OCI-LY3 (cell line): ENCODE measurements at regions not wholly inside any gene's neighbourhood (a gene's known extent, or its start where the extent isn't known, plus 50 kb on each side); places are given as distances from the start of the nearest gene placed in this dataset.

Source experiments
- H2AFZ ChIP-seq: fragments of 200-600, 300-600 bp; shearing (Covaris generic); 2 replicates; pipeline ENCODE4 v1.6.0; 2014; ENCODE audit warnings: antibody characterized with exemption, low read depth, low read length
- H3K27ac ChIP-seq: fragments of 200-600, 300-600 bp; sonication (generic); 2 replicates; pipeline ENCODE4 v1.5.1; 2014; ENCODE audit warnings: mild to moderate bottlenecking, low read length, moderate library complexity, mixed read lengths
- H3K27me3 ChIP-seq: fragments of 200-600, 300-600 bp; sonication (generic); 2 replicates; pipeline ENCODE4 v1.6.1; 2014; ENCODE audit warnings: low read depth, low read length, mixed read lengths
- H3K36me3 ChIP-seq: fragments of 200-600, 300-600 bp; sonication (generic); replicated peaks from 2 replicates; pipeline ENCODE3; 2014; ENCODE audit warnings: low read depth, low read length, mixed read lengths
- H3K4me1 ChIP-seq: fragments of 300-600, 200-600 bp; sonication (generic); 2 replicates; pipeline ENCODE4 v1.6.1; 2014; ENCODE audit warnings: low read length, mixed read lengths
- H3K4me2 ChIP-seq: fragments of 200-600, 300-600 bp; sonication (generic); 2 replicates; pipeline ENCODE4 v1.6.1; 2014; ENCODE audit warnings: low read length, mixed read lengths
- H3K4me3 ChIP-seq: fragments of 300-600, 200-600 bp; sonication (generic); 2 replicates; pipeline ENCODE4 v1.5.1; 2014; ENCODE audit warnings: antibody characterized with exemption, mild to moderate bottlenecking, low read length, moderate library complexity
- H3K79me2 ChIP-seq: fragments of 300-600, 200-600 bp; shearing (Covaris generic); 2 replicates; pipeline ENCODE4 v1.6.1; 2014; ENCODE audit warnings: mild to moderate bottlenecking, low read length, mixed read lengths
- H3K9ac ChIP-seq: fragments of 300-600, 200-600 bp; shearing (Covaris generic); 2 replicates; pipeline ENCODE4 v1.6.0; 2014; ENCODE audit warnings: mild to moderate bottlenecking, low read length, moderate library complexity
- H3K9me3 ChIP-seq: fragments of 200-600, 300-600 bp; shearing (Covaris generic); 2 replicates; pipeline ENCODE4 v1.6.1; 2014; ENCODE audit warnings: low read length, mixed read lengths; ENCODE audit not compliant: insufficient read depth
- H4K20me1 ChIP-seq: fragments of 200-600, 300-600 bp; sonication (generic); 2 replicates; pipeline ENCODE4 v1.6.1; 2016; ENCODE audit warnings: low read length, mixed read lengths; ENCODE audit not compliant: insufficient read depth
- EZH2phosphoT487 ChIP-seq: fragments of 200-600 bp; shearing (Covaris generic); IDR thresholded peaks from 2 replicates; pipeline ENCODE4 v1.6.1; 2018; ENCODE audit warnings: antibody characterized with exemption, mixed run types, low read depth
- TF ChIP-seq, protein P1 (sequence below): fragments of 200-600, 300-600 bp; sonication (generic); IDR thresholded peaks from 2 replicates; pipeline ENCODE4 v1.5.1; 2014; ENCODE audit warnings: antibody characterized with exemption, low read length, low read depth

GRCh38 chrX:15952212-15952611, 97.6 kb upstream of the AP1S2 start:
- Histone ChIP-seq H3K36me3 (no peaks in the 10 kb centered on the region), H3K79me2 (no peaks in the 10 kb centered on the region), H3K9me3 (no peaks in the 10 kb centered on the region), H3K9ac (no peak overlapping the region), H2AFZ (no peak overlapping the region), H3K4me2 (no peak overlapping the region), H3K4me3 (no peak overlapping the region), H4K20me1 (no peaks in the 10 kb centered on the region), H3K4me1 (no peaks in the 10 kb centered on the region), H3K27me3 (no peaks in the 10 kb centered on the region), H3K27ac (no peak overlapping the region)
- TF ChIP-seq EZH2phosphoT487, result no peak
- TF ChIP-seq, protein P1, sequence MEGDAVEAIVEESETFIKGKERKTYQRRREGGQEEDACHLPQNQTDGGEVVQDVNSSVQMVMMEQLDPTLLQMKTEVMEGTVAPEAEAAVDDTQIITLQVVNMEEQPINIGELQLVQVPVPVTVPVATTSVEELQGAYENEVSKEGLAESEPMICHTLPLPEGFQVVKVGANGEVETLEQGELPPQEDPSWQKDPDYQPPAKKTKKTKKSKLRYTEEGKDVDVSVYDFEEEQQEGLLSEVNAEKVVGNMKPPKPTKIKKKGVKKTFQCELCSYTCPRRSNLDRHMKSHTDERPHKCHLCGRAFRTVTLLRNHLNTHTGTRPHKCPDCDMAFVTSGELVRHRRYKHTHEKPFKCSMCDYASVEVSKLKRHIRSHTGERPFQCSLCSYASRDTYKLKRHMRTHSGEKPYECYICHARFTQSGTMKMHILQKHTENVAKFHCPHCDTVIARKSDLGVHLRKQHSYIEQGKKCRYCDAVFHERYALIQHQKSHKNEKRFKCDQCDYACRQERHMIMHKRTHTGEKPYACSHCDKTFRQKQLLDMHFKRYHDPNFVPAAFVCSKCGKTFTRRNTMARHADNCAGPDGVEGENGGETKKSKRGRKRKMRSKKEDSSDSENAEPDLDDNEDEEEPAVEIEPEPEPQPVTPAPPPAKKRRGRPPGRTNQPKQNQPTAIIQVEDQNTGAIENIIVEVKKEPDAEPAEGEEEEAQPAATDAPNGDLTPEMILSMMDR, result no peak

- no peak overlapping the region for H2AFZ ChIP-seq
- H3K4me2 ChIP-seq, result no peak overlapping the region
- no peak overlapping the region for H3K4me3 ChIP-seq
- H3K9me3 ChIP-seq, result no peaks in the 10 kb centered on the region
- H3K79me2 ChIP-seq, result no peaks in the 10 kb centered on the region
- no peaks in the 10 kb centered on the region for H4K20me1 ChIP-seq
- H3K36me3 ChIP-seq, result no peaks in the 10 kb centered on the region
- H3K4me1 ChIP-seq, result no peaks in the 10 kb centered on the region
- H3K27me3 ChIP-seq, result peaks cover 6% of the 10 kb centered on the region; the same call in 1 of the 2 replicates
- H3K9ac ChIP-seq, result no peak overlapping the region
- H3K27ac ChIP-seq, result no peak overlapping the region
- no peak for TF ChIP-seq EZH2phosphoT487
- TF ChIP-seq, protein P1, result no peak
These were observed 93.7 kb upstream of the AP1S2 start for GRCh38 chrX:15948318-15948660.

- H3K4me2 ChIP-seq, result no peak overlapping the region
- TF ChIP-seq, protein P1, result no peak
- no peak for TF ChIP-seq EZH2phosphoT487
- H4K20me1 ChIP-seq, result no peaks in the 10 kb centered on the region
- no peak overlapping the region for H3K4me3 ChIP-seq
- no peaks in the 10 kb centered on the region for H3K79me2 ChIP-seq
- no peak overlapping the region for H3K9ac ChIP-seq
- no peaks in the 10 kb centered on the region for H3K36me3 ChIP-seq
- H2AFZ ChIP-seq, result no peak overlapping the region
- peaks cover 6% of the 10 kb centered on the region; the same call in 1 of the 2 replicates for H3K27me3 ChIP-seq
- H3K4me1 ChIP-seq, result no peaks in the 10 kb centered on the region
- H3K9me3 ChIP-seq, result no peaks in the 10 kb centered on the region
- no peak overlapping the region for H3K27ac ChIP-seq
These were observed 93.2 kb upstream of the AP1S2 start for GRCh38 chrX:15947648-15948317.

GRCh38 chrX:15946783-15947580, 92.4 kb upstream of the AP1S2 start:
- no peak overlapping the region for H2AFZ ChIP-seq
- H3K4me2 ChIP-seq, result no peak overlapping the region
- H4K20me1 ChIP-seq, result no peaks in the 10 kb centered on the region
- H3K36me3 ChIP-seq, result no peaks in the 10 kb centered on the region
- H3K27me3 ChIP-seq, result peaks cover 6% of the 10 kb centered on the region; the same call in 1 of the 2 replicates
- H3K9ac ChIP-seq, result no peak overlapping the region
- no peak for TF ChIP-seq EZH2phosphoT487
- TF ChIP-seq, protein P1, result no peak
- no peaks in the 10 kb centered on the region for H3K79me2 ChIP-seq
- H3K27ac ChIP-seq, result no peak overlapping the region
- no peaks in the 10 kb centered on the region for H3K4me1 ChIP-seq
- H3K9me3 ChIP-seq, result no peaks in the 10 kb centered on the region
- no peak overlapping the region for H3K4me3 ChIP-seq
